PC-3 (cell line): ENCODE measurements at regions not wholly inside any gene's neighbourhood (a gene's known extent, or its start where the extent isn't known, plus 50 kb on each side); places are given as distances from the start of the nearest gene placed in this dataset.

ENCODE experiments used
- ATAC-seq: fragments of 200-7000 bp; cut with Tn5 transposase; 2 replicates; pipeline ENCODE4 v1.9.1; 2020; ENCODE audit warnings: mild to moderate bottlenecking, moderate library complexity
- BruUV-seq: library from RNA; stranded (reverse); fragments of 400-500 nt; replicated peaks from 2 replicates; lab custom pipeline; 2021; lab: Mats Ljungman, UMichigan
- CTCF ChIA-PET: fragments of 300-600 bp; sonication (Branson Sonifier 250); formaldehyde crosslinking; loops from one replicate; lab custom pipeline; 2022; ENCODE audit warnings: antibody characterized with exemption; lab: Charles Lee
- POLR2A ChIA-PET: fragments of 300-600 bp; sonication (Branson Sonifier 250); formaldehyde crosslinking; loops from one replicate; lab custom pipeline; 2022; ENCODE audit warnings: antibody characterized with exemption; ENCODE audit not compliant: unreplicated experiment; lab: Charles Lee
- DNase-seq: peaks from one replicate; pipeline ENCODE4 v3.0.0-alpha.2; 2015
- H2AFZ ChIP-seq: fragments of 300-600 bp; sonication (generic); 2 replicates; pipeline ENCODE4 v1.6.0; 2016; ENCODE audit warnings: antibody characterized with exemption, low read length
- H3F3A ChIP-seq: fragments of 300-600 bp; sonication (generic); one replicate; pipeline ENCODE4 v1.6.0; 2017; ENCODE audit warnings: antibody characterized with exemption, low read length, control low read depth, mild to moderate bottlenecking; ENCODE audit not compliant: unreplicated experiment
- H3K27ac ChIP-seq: fragments of 300-600 bp; sonication (generic); 2 replicates; pipeline ENCODE4 v1.5.1; 2016; ENCODE audit warnings: mild to moderate bottlenecking, low read length
- H3K27me3 ChIP-seq: fragments of 300-600 bp; sonication (generic); 2 replicates; pipeline ENCODE4 v1.6.1; 2016; ENCODE audit warnings: low read length, mixed read lengths
- H3K36me3 ChIP-seq: fragments of 300-600 bp; sonication (generic); 2 replicates; pipeline ENCODE4 v1.6.1; 2016; ENCODE audit warnings: low read depth, mixed run types, low read length, mixed read lengths
- H3K4me1 ChIP-seq: fragments of 300-600 bp; sonication (generic); 2 replicates; pipeline ENCODE4 v1.5.1; 2016; ENCODE audit warnings: low read length; ENCODE audit not compliant: insufficient read depth
- H3K4me2 ChIP-seq: fragments of 300-600 bp; sonication (generic); 2 replicates; pipeline ENCODE4 v1.6.0; 2016; ENCODE audit warnings: low read length
- H3K4me3 ChIP-seq: fragments of 300-600 bp; sonication (generic); 2 replicates; pipeline ENCODE4 v1.5.1; 2016; ENCODE audit warnings: mild to moderate bottlenecking, low read length, mixed read lengths
- H3K79me2 ChIP-seq: fragments of 300-600 bp; sonication (generic); 2 replicates; pipeline ENCODE4 v1.6.1; 2017; ENCODE audit warnings: low read length, mixed read lengths
- H3K9ac ChIP-seq: fragments of 300-600 bp; sonication (generic); 2 replicates; pipeline ENCODE4 v1.6.0; 2016; ENCODE audit warnings: mild to moderate bottlenecking, low read length
- H3K9me2 ChIP-seq: fragments of 300-600 bp; sonication (generic); replicated peaks from 2 replicates; pipeline ENCODE4 v1.6.1; 2016; ENCODE audit warnings: mixed run types, low read length, mixed read lengths
- H3K9me3 ChIP-seq: fragments of 300-600 bp; sonication (generic); 2 replicates; pipeline ENCODE4 v1.6.1; 2016; ENCODE audit warnings: low read length, mixed read lengths
- H4K20me1 ChIP-seq: fragments of 300-600 bp; sonication (generic); 2 replicates; pipeline ENCODE4 v1.6.1; 2016; ENCODE audit warnings: low read length, mixed read lengths
- EZH2 ChIP-seq: fragments of 300-600 bp; sonication (generic); IDR thresholded peaks from one replicate; pipeline ENCODE4 v1.6.1; 2017; ENCODE audit warnings: antibody characterized with exemption, mild to moderate bottlenecking, low read length; ENCODE audit not compliant: unreplicated experiment
- EZH2phosphoT487 ChIP-seq: fragments of 300-600 bp; sonication (generic); IDR thresholded peaks from 2 replicates; pipeline ENCODE4 v1.6.1; 2018; ENCODE audit warnings: mild to moderate bottlenecking, antibody characterized with exemption, low read length, borderline replicate concordance
- intact Hi-C: fragments of 100-400 bp; cut with micrococcal nuclease; formaldehyde crosslinking; loops from 2 replicates; pipeline ENCODE4 v1.9.0; 2023
- TF ChIP-seq, protein P1 (sequence below): fragments of 300-600 bp; sonication (generic); conservative IDR thresholded peaks from 2 replicates; pipeline ENCODE4 v1.5.1; 2017; ENCODE audit warnings: antibody characterized with exemption, low read depth, mild to moderate bottlenecking, low read length

DNA sequence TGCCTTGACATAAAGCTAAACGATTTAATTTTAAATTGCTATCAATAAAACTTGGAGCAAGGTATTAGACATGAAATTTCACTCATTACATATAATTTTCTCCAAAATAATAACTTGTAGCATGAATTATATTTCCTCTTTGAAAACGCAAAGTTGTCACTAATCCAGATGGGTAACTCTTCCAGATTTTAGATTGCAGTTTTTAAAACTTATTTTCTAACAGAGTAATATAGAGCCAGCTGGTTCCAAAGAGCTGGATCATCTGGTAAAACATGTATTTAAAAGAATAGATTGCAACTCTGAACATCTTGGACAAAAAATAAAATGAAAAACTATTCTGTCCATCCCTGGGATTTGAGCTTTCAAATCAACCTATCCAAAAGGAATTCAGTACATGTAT, 238.2 kb upstream of the INTU start:
- CTCF ChIA-PET: no interaction called here
- TF ChIP-seq EZH2: no peak
- no peak for TF ChIP-seq EZH2phosphoT487
- POLR2A ChIA-PET: no interaction called here

GRCh38 chr4:127400276-127400675, 232.5 kb upstream of the INTU start:
- Histone ChIP-seq H3K4me2 (no peak overlapping the region), H3K9me3 (no peaks in the 10 kb centered on the region), H3K9ac (no peak overlapping the region), H3K27ac (no peak overlapping the region), H3K4me1 (no peaks in the 10 kb centered on the region), H3K9me2 (no peaks in the 10 kb centered on the region), H3K27me3 (no peaks in the 10 kb centered on the region), H2AFZ (no peak overlapping the region), H3F3A (no peaks in the 10 kb centered on the region), H4K20me1 (no peaks in the 10 kb centered on the region), H3K4me3 (no peak overlapping the region), H3K79me2 (no peaks in the 10 kb centered on the region), H3K36me3 (no peaks in the 10 kb centered on the region)
- BruUV-seq: no TSS peak
- ChIA-PET CTCF (interaction anchor here (0.7 to 1.2 kb wide), 2 partner anchors 442 to 795 kb away, joined by 3 to 4 read pairs; no protein-coding TSS in a partner anchor), POLR2A (no interaction called here)
- intact Hi-C loops: loop anchor here (2.0 to 10.0 kb wide), 2 partner anchors 211 to 775 kb away; no protein-coding TSS in a partner anchor
- DNase-seq (no peak), ATAC-seq (no peak)
- TF ChIP-seq, protein P1, sequence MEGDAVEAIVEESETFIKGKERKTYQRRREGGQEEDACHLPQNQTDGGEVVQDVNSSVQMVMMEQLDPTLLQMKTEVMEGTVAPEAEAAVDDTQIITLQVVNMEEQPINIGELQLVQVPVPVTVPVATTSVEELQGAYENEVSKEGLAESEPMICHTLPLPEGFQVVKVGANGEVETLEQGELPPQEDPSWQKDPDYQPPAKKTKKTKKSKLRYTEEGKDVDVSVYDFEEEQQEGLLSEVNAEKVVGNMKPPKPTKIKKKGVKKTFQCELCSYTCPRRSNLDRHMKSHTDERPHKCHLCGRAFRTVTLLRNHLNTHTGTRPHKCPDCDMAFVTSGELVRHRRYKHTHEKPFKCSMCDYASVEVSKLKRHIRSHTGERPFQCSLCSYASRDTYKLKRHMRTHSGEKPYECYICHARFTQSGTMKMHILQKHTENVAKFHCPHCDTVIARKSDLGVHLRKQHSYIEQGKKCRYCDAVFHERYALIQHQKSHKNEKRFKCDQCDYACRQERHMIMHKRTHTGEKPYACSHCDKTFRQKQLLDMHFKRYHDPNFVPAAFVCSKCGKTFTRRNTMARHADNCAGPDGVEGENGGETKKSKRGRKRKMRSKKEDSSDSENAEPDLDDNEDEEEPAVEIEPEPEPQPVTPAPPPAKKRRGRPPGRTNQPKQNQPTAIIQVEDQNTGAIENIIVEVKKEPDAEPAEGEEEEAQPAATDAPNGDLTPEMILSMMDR: no peak
- TF ChIP-seq EZH2phosphoT487 (no peak), EZH2 (no peak)

More for the DNA sequence above, 238.2 kb upstream of the INTU start:
- H3K9me2 ChIP-seq: no peaks in the 10 kb centered on the region
- intact Hi-C loops: loop anchor here (10.0 kb wide), 1 partner anchor 220 kb away; no protein-coding TSS in a partner anchor
- no peaks in the 10 kb centered on the region for H3K36me3 ChIP-seq
- H3K9ac ChIP-seq: no peak overlapping the region
- no peaks in the 10 kb centered on the region for H3F3A ChIP-seq
- H3K79me2 ChIP-seq: no peaks in the 10 kb centered on the region
- H3K9me3 ChIP-seq: no peaks in the 10 kb centered on the region
- no peak overlapping the region for H3K27ac ChIP-seq
- no peaks in the 10 kb centered on the region for H3K4me1 ChIP-seq
- ATAC-seq (no peak), DNase-seq (no peak)
- no peak overlapping the region for H3K4me3 ChIP-seq
- no peaks in the 10 kb centered on the region for H4K20me1 ChIP-seq
- H2AFZ ChIP-seq: no peak overlapping the region
- H3K4me2 ChIP-seq: no peak overlapping the region
- no TSS peak for BruUV-seq
- no peaks in the 10 kb centered on the region for H3K27me3 ChIP-seq

DNA sequence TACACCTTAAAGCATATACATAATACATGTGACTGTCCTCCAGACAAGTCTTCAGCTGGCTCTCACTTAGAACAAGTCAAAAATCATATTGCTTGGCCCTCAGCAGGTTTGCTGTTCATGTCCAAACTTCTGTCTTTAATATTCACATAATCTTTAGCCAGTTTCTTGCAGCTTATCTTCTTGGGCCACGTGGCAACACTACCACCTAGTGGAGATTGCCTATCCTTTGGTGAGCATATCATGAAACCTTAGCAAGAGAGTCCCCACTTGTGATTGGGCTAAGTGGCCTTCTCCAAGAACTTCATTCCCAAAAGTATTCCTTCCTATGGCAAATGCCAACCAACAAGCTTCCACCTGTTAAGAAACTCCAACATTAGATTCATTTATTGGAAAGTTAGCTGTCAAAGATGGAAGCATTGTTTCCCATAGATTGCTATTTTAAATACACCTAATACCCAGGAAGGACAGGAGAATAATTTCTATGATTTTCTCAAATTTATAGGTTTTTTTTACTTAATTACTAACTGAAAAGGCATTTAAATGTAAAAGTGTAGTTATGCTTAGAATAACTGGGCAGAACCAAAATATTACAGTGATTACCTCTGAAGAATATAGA, 231.9 kb upstream of the INTU start:
- no peaks in the 10 kb centered on the region for H3K9me2 ChIP-seq
- H3K4me3 ChIP-seq: no peak overlapping the region
- intact Hi-C loops: loop anchor here (2.0 to 10.0 kb wide), 2 partner anchors 212 to 776 kb away; no protein-coding TSS in a partner anchor
- H3K9ac ChIP-seq: no peak overlapping the region
- H3K79me2 ChIP-seq: no peaks in the 10 kb centered on the region
- ChIA-PET POLR2A (no interaction called here), CTCF (interaction anchor here (0.7 to 1.2 kb wide), 2 partner anchors 442 to 795 kb away, joined by 3 to 4 read pairs; no protein-coding TSS in a partner anchor)
- H3K9me3 ChIP-seq: no peaks in the 10 kb centered on the region
- no peak for TF ChIP-seq EZH2
- TF ChIP-seq EZH2phosphoT487: no peak
- TF ChIP-seq, protein P1: peak; percentile 75
- H3K27me3 ChIP-seq: no peaks in the 10 kb centered on the region
- DNase-seq (peak; percentile 68), ATAC-seq (peak; percentile 58; the same call in 1 of the 2 replicates)
- H3K36me3 ChIP-seq: no peaks in the 10 kb centered on the region
- H4K20me1 ChIP-seq: no peaks in the 10 kb centered on the region
- no peaks in the 10 kb centered on the region for H3F3A ChIP-seq
- no peaks in the 10 kb centered on the region for H3K4me1 ChIP-seq
- H3K27ac ChIP-seq: no peak overlapping the region
- no peak overlapping the region for H2AFZ ChIP-seq
- no peak overlapping the region for H3K4me2 ChIP-seq
- BruUV-seq: no TSS peak
